ENCODE measurements at regions not wholly inside any gene's neighbourhood (a gene's known extent, or its start where the extent isn't known, plus 50 kb on each side); places are given as distances from the start of the nearest gene placed in this dataset.

- no peak for DNase-seq
Measured at GRCh38 chr10:121661451-121661851, 63.2 kb upstream of the FGFR2 start.

- DNase-seq: no peak
Measured at GRCh38 chr10:121659236-121659635, 61.0 kb upstream of the FGFR2 start.

- DNase-seq: no peak
Measured at GRCh38 chr10:121658611-121659010, 60.4 kb upstream of the FGFR2 start.

GRCh38 chr10:121658111-121658510 lies 59.9 kb upstream of the FGFR2 start:
- no peak for DNase-seq

- DNase-seq: no peak
Measured at GRCh38 chr10:121655254-121656144, 57.3 kb upstream of the FGFR2 start.

GRCh38 chr10:121654021-121654545 lies 55.8 kb upstream of the FGFR2 start:
- DNase-seq: no peak

- DNase-seq: no peak
Measured at GRCh38 chr10:121653608-121654007, 55.4 kb upstream of the FGFR2 start.

GRCh38 chr10:121648493-121648892 lies 50.2 kb upstream of the FGFR2 start:
- no peak for DNase-seq

GRCh38 chr10:121648059-121648458 lies 49.8 kb upstream of the FGFR2 start:
- no peak for DNase-seq
